Epidermal melanocyte (primary cell): ENCODE measurements at regions not wholly inside any gene's neighbourhood (a gene's known extent, or its start where the extent isn't known, plus 50 kb on each side); places are given as distances from the start of the nearest gene placed in this dataset.

ENCODE experiments used
- DNase-seq: peaks from one replicate; pipeline ENCODE4 v3.0.0; 2011; ENCODE audit warnings: low spot score; ENCODE audit not compliant: insufficient read length

DNA sequence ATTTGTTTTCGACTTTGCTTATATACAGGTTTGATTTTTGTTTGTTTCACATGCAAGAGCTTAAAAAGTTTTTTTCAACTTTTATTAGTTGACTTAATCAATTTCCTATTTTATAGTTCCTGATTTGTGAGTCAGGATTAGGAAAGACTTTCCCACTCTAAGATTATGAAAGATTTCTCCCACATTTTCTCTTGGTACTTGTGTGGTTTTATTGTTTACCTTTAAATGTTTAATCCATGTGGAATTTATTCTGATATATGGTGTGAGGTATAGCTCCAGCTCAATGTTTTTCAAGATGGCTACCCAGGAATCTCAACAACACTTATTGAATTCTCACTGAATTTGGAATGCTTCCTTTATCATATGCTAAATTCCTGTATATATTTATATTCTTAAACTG is 117.8 kb upstream of the LGALSL start:
- DNase-seq, result no peak

DNA sequence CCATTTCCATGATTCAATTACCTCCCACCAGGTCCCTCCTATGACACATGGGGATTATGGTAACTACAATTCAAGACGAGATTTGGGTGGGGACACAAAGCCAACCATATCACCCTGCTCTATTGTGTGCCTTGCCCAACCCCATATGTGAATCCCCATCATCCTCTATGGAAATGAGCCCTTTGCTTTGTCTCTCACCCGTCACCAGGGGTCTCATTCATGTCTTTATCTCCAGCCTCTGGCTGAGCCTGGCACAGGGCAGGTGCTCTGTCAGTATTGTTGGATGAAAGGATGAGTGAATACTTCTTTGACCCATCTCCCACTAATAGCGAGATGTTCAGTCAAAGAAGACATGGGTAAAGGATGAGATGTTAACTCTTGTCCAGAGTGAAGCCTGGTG is 116.6 kb upstream of the LGALSL start:
- no peak for DNase-seq

DNA sequence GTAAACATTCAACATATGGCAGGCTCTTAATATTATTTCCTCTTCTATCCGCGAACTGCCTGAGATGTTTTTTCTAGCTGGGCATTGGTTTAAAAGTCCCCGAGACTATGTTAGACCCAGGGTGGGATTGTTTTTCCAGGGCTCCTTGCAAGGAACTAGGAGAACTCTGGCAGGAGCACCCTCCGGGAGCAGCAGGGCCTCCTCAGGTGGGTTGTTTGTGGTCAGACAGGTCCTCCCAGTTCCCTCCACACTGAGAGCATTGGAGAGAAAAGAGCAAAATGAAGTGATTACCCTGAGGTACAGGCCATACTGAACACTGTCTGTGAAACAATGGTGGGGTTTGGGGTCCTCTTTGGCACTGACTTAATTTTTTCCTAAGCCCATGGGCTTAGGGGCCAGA is 115.9 kb upstream of the LGALSL start:
- no peak for DNase-seq

DNA sequence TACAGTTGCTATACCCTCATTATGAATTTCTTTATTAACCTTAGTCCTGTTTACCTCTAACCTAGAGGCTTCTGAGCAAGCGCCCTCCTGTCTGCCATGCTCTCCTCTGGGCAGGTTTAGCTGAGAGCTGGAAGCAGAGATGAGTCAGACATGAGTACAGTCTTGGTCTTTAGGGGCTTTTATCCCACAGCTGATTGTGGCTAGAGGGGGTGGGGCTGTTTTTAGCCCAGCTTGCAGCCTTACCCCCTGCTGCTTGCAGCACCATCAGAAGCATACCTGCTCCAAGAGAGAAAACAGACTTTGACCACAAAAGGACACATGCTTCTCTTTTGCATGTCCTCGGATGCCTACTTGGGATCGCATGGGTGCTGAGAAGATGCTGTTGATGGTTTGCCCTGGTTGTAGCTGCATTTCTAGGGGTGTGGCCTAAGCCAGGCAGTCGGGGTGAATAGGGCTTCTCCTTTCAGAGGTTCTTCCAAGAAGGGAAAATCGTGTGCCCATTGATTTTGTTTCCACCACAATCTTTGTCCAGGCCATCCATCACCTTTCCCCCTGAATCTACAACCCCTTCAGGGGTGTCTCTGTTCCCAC is 115.0 kb upstream of the LGALSL start:
- no peak for DNase-seq

DNA sequence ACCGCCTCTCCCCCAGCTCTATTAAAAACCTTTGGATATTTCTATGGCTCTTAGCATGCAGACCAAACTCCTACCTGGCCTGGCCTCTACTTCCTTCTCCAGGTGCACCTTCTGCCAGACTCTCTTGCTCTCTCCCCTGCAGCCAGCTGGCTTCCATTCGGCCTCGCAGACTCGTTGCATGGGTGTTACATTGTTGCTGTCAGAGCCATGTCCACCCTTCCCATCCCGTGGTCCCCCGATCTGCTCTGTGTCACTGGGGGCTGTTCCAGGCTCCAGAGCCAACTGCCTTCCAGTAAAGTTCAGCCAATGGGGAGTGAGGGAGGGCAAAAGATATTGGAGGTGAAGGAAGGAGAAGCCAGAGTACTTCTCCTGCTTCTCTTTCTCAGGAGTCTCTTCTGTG is 112.5 kb upstream of the LGALSL start:
- DNase-seq, result no peak

DNA sequence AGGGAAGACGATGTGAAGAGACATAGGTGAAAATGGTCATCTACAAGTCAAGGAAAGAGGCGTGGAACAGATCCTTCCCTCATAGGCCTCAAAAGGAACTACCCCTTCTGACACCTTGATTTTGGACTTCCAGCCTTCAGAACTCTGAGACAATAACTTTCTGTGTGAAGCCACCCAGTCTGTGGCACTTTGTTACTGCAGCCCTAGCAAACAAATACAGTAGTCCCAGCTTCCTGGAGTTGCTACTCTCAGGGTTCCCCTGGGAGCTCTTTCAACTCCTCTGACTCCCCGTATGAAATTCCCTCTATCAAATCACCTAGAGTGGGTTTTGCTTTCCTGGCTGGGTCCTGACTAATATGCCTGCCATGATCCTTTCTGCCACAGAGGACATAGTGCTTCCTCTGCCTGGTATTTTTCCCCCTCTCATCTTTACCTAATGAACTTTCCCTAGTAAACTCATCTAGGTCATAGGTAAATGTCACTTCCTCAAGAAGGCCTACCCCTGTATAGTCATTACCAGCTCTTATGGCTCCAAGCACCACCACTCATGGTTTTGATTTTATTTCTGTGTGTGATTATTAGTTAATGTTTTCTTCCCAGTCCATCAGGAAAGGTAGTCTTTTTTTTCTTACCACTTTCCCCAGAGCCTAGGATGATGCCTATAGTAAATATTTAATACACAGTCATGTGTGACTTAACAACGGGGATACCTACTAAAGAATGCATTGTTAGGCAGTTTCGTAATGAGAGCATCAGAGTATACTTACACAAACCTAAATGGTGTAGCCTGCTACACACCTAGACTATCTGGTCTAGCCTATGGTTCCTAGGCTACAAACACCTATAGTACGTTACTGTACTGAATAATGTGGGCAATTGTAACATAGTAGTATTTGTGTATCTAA is 111.5 kb upstream of the LGALSL start:
- no peak for DNase-seq

DNA sequence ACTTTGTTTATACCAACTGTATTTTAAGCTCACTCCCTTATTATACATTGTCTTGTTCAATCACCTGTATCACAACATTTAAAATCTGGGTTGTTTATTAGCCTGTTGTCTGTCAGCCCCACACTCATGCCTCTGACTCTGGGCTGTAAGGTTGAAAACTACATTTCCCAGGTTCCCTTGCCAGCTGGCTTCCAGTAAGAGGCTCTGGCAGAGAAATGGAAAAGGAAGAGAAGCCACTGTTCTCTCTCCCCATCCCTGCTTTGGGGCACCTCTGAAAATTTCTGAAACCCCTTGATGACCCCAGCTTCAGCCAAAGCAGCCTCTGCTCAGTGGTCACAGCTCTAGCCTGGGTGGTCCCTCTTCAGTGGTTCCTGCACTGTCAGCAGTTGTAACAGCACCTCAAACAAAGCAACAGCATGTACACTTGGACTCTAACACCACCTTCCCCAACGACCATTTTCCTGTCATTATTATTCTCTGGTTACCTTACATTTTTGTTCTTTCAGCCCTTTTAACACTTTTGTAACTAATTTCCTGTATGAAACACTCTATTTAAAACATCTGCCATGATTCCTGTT is 108.9 kb upstream of the LGALSL start:
- no peak for DNase-seq

DNA sequence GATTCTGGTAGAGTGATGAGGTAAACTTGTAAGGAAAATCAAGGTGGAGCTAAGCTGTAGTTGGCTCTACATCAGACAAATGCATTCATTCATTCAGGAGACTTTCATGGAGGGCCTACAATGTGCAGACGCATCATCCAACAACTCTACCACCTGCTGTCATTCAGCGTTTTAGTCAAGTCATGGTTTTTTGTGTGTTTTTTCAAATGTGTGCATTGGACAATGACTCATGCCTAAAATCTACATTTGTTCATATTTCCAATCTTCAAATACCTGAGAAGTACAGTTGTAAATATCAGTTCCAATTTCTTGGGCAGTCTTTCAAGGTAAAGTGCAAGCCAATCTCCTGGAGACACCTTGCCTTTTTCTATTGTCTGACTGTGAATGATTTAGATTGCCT is 108.0 kb upstream of the LGALSL start:
- no peak for DNase-seq

DNA sequence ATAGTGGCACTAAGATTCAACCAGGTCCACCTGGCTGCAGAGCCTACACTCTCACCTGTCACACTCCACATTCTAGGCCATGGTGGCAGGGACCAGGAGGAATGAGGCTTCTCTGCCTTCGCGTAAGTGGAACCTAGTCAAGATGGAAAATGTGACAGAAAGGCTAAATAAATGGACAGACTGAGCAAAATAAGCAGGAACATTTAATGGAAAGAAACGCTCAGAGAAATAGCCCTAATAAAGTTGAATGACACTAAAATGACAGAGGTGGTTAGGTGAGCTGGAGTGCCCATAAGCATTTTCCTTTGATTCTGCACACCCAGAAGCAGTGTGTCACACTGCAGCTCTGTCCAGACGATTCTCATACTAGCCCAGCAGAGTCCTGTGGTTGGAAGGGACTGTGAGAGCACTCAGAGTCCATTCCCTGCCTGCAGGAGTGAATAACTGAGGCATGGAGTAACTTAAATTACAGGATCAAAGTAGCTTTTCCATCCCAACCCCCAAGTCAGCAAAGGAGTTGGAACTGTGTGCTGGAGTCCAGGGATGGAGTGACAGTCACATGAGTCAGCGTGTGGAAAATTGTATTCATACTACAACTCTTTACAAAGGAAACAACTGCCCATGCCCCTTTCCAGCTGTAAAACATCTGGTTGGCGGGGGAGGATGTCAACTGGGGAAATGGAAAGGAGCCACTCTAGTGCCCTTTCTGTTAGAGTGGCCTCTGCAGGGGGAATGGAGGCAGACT is 105.4 kb upstream of the LGALSL start:
- no peak for DNase-seq

DNA sequence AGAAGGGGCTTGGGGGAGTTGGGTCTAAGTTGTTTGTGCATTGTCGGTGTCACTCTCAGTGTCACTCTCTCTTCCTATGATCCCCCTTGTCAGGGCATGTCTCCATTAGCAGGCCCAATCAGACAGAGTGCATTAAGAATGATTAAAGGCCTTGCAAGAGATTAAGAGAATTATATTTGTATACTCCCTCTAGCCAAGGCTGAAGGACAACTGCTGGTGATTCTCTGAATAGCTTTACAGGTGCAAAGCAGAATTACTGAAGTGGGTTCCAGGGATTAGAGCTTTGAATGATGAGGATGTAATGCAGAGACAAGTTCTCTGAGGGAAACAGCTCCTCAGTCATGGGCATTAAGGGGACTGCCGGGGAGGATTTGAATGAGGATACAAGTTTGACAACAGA is 104.8 kb upstream of the LGALSL start:
- no peak for DNase-seq

DNA sequence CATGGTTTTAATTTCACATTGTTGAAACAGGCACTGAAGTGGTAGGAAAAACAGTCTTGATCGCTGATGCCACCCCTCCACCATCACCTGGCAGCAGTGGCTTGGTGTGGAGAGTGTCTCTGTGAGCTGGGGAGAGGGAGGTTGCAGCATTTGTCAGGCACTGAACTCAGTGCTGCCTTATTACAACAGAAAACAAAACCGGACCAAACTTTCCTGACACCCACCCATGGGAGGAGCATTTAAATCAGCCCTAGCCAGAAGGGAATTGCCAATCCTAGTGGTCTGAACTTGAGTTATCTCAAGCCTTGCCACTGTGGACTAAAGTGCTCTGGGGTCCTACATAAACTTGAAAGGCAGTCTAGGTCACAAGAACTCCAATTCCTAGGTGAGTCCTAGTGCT is 103.0 kb upstream of the LGALSL start:
- DNase-seq, result no peak

DNA sequence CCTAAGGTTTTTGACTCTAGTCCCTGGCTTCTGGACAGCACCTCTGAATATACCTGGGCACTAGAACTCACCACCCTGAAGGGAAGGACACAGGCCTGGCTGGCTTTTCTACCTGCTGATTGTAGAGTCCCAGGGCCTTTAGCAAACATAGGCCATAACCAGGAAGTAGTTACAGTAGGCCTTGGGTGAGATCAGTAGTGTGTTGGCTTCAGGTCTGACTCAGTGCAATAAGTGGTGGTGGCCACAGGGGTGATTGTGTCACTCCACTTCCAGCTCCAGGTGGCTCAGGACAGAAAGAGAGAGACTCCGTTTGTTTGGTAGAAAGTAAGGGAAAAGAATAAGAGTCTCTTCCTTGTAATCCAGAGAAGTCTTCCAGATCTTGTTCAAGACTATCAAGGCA is 101.7 kb upstream of the LGALSL start:
- DNase-seq, result no peak

DNA sequence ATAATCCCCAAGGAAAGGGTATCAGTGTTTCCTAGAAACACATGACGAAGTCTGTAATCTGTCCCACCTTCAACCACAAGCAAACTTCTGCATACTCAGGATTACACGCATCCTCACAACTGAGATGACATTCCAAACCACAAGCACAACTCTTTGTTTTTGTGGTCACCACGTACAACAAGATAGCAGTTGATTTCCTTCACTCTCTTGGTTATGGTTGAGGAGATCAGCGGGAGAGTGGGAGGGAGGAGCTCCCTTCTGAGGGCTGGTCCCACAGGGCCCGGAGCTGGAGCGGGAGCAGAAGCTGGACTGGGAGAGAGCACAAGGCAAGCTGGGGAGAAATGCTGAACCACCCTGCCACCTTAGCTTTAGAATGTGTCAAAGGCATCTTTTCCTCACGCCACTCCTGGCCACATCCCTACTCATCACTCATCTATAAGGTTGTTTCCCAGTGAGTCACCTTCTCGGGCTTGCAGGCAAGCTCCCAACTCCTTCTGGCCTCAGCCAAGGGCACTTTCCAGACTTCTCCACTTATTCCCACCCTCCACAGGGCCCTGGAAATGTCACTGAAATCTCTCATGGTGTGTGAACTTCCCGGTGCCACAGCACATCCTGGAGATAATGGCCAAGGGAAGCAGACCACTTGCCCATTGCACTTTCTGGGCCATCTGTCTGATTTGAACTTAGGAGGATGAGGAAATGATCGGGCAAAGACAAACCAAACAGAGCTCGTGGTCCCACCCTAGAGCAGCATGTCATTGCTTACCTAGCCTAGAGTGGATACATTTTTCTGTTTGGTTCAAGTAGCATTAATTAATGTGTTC is 98.9 kb upstream of the LGALSL start:
- DNase-seq, result no peak

DNA sequence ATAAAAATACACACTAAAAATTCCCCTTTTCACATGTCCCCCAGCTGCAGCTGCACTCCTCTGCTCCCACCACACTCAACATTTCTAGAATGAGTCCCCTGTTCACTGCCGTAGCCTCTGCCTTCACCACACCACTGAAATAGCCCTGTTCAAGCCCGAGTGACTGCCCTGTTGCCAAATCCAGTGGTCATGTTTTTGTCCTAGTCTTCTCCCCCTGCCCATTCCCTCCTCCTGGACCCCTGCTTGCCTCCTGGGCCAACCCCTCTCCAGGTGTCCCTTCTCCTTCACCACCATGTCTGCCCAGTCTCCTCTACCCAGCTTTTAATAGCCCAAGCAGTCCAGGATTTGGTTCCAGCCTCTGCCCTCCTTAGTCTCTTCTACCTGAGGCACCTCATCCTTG is 97.1 kb upstream of the LGALSL start:
- DNase-seq, result no peak

DNA sequence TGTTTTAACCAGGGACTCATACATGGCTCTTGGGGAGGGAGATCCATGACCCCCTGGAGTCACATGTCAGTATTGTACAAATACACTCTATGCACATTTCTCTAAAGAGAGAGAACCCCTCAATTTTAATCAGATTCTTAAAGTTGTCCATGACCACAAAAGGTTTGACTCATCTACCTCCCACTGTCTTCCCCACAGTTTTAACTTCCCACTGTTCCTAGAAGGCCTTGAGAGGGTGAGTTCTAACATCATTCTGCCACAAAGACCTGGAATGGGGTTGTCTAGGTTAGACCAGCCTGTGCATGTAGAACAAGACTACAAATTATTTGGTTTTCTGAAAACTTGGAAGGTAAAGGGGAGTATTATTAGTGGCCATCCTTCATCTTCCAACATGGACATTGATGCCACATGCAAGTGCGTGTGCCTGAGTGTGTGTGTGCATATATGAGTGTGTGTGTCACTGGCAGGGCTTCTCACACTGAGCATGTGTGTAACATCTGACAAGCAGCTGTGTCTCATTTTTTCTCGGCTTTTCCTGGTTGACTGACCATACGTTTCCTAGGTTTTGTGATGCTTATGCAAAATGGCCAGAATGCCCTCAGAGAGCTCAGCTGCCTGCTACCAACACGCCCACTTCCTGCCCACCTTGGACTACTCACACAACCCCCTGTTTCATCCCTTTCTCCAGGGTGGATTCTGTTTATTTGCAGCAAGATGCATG is 94.6 kb upstream of the LGALSL start:
- no peak for DNase-seq

DNA sequence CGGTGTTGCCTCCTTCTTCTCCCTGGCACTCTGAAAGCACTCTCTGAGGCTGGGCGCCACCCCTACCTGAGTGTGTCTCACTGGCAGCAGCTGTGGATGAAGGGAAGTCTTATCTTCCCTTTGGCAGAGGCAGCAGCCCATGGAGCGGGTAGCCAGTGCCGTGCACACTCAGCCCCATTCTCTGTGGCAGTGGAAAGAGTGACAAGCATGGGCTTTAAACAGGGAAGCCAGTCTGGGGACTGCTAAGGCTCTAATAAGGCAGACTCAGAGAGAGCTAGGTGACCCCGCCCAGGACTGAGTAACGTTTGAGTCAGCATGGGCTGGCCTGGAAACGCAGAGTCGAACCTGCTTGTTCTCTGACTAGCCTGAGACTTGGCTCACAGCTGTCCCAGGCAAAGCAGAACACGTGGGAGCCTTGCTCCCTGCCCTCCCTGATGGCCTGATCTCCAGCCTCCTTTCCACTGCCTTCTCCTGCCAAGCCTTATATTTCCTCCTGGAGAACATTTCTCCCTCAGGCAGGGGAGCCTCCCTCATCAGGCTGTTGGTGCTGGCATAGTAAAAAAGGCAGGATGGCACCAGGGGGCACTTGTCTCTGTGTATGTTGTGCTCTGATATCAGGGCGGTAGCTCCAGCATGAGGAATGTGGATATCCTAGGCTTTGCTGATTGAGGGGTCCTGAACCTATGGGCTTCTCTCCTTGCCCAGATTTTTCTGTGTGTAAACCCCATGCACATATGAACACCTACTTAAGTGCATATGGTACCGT is 93.9 kb upstream of the LGALSL start:
- no peak for DNase-seq

DNA sequence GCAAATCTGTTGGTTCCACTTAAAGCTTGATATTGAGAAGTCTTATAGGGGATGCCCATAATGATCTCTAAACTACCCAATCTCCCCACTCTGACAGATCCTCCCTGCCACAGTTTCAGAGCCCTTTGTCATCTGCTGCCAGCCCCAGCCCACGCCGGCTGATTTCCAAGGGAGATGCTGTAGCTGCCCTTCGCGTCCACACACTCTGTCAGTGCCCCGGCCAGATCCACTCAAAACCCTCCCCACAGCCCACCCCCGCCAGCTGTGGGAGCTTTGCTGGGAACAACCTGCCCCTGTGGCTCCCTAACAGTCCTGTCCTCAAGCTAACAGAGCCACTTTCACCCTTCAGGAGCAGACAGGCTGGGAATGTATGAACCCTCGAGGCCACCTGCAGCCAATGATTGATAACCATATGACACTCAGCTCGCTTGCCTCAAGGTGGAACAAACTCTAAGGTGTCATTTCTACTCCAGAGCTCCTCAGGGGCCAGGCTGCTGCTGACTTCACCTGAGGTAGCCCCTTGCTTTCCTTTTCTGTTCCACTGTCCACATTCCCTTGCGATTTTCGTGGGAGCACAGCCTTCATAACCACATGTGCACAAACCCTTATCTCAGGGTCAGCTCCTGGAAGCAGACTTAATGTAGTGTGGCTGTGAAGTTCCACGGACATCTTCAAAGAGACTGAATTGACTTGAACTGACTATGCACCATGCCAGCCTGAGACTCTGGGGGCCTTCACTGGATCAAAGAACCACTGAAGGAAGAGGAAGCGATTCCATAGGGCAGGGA is 92.6 kb upstream of the LGALSL start:
- no peak for DNase-seq

DNA sequence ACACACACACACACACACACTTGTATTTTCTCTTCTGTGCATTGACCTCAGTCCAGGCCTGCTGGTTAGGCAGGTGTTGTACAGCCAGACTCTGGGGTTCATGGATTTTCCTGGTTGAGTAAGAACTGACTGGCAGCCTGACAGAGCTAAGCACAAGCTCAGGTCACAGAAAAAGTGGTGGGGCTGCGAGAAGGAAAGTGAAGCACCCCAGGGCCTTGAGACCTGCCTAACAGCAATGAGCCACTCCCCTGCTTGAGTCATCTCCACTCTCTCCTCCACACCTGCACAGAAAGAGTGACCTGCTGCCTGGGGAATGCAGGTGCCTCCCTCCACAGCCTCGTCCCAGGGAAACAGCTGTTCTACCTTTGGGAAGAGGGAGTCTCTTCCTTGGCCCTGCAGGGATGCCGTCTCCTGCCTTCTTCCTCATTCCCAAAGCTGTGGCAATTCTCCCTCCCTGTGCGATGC is 91.4 kb upstream of the LGALSL start:
- no peak for DNase-seq

DNA sequence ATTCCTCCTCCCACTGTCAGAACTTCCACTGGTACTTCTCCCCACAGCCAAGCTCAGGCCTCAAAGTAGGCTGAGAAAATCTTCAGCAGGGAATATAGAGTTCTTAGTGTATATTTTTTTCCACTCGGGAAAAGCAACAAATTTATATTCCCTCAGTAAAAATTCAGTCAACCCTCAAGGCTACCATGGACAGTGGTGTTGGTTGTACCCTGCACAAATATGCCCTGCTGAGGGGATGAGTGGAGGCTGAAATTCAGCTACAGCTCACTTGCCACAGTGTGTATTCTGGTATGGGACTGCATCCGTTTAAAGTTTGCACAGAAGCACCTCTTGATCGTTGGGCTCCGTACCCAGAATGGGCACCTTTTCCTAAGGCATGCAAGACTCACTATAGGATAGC is 90.8 kb upstream of the LGALSL start:
- no peak for DNase-seq
